HuH-7 (cell line): ENCODE measurements at regions not wholly inside any gene's neighbourhood (a gene's known extent, or its start where the extent isn't known, plus 50 kb on each side); places are given as distances from the start of the nearest gene placed in this dataset.
A peak's percentile ranks its signal among the peaks of the same experiment; 100 is the strongest.

ENCODE experiments used
- DNase-seq: peaks from one replicate; pipeline ENCODE4 v3.0.0; 2011; ENCODE audit warnings: low spot score

- no peak for DNase-seq
Measured at GRCh38 chr7:140242057-140243031, 65.6 kb upstream of the KDM7A start.

- no peak for DNase-seq
Measured at GRCh38 chr7:140239653-140239935, 62.8 kb upstream of the KDM7A start.

GRCh38 chr7:140238778-140239652, 62.2 kb upstream of the KDM7A start:
- no peak for DNase-seq

GRCh38 chr7:140237390-140237789, 60.6 kb upstream of the KDM7A start:
- no peak for DNase-seq

GRCh38 chr7:140236626-140237025, 59.8 kb upstream of the KDM7A start:
- DNase-seq: no peak

- no peak for DNase-seq
Measured at GRCh38 chr7:140235114-140235513, 58.3 kb upstream of the KDM7A start.

GRCh38 chr7:140232957-140233917, 56.5 kb upstream of the KDM7A start:
- no peak for DNase-seq

- no peak for DNase-seq
Measured at GRCh38 chr7:140231771-140232491, 55.1 kb upstream of the KDM7A start.

GRCh38 chr7:140230861-140231770, 54.3 kb upstream of the KDM7A start:
- DNase-seq: peak; percentile 94

GRCh38 chr7:140230516-140230860, 53.7 kb upstream of the KDM7A start:
- DNase-seq: peak; percentile 21

GRCh38 chr7:140229591-140230515, 53.1 kb upstream of the KDM7A start:
- peak; percentile 36 for DNase-seq

- DNase-seq: no peak
Measured at GRCh38 chr7:140229101-140229525, 52.3 kb upstream of the KDM7A start.
